Esophagus muscularis mucosa (tissue), 4 donors: ENCODE measurements at regions not wholly inside any gene's neighbourhood (a gene's known extent, or its start where the extent isn't known, plus 50 kb on each side); places are given as distances from the start of the nearest gene placed in this dataset.

ENCODE experiments used
- CTCF ChIP-seq, 3 experiments: fragments of 200-600 bp in 2 of 3; fragments of 450-650 bp in 1 of 3; sonication (generic) in 2 of 3; IDR thresholded peaks; one replicate each; pipeline ENCODE4 v1.5.1; 2017 to 2019; ENCODE audit warnings: antibody characterized with exemption in 3 of 3, mild to moderate bottlenecking in 2 of 3, moderate library complexity in 1 of 3
- EP300 ChIP-seq: sonication (generic); formaldehyde crosslinking; IDR thresholded peaks from one replicate; pipeline ENCODE4 v1.6.1; 2017; ENCODE audit warnings: antibody characterized with exemption
- POLR2A ChIP-seq: fragments of 450-650 bp; IDR thresholded peaks from one replicate; pipeline ENCODE4 v1.6.1; 2017; ENCODE audit warnings: antibody characterized with exemption, moderate library complexity, mild to moderate bottlenecking, low read depth
- POLR2AphosphoS5 ChIP-seq, 2 donors: sonication (generic); formaldehyde crosslinking; IDR thresholded peaks; one replicate each; pipeline ENCODE4 v1.6.1; 2017; ENCODE audit warnings: antibody characterized with exemption in 2 of 2

GRCh38 chr17:57201481-57201880, 54.8 kb upstream of the MSI2 start:
- TF ChIP-seq CTCF (IDR thresholded peaks at IDR 0.05) (no peak), POLR2A (no peak), EP300 (no peak), POLR2AphosphoS5 (IDR thresholded peaks at IDR 0.05) (no peak)
